Suppressor macrophage treated with lipopolysaccharide for 4 hours (primary cell): ENCODE measurements at regions not wholly inside any gene's neighbourhood (a gene's known extent, or its start where the extent isn't known, plus 50 kb on each side); places are given as distances from the start of the nearest gene placed in this dataset.

ENCODE experiments used
- DNase-seq: peaks from one replicate; pipeline ENCODE4 v3.0.0-alpha.2; 2020

DNA sequence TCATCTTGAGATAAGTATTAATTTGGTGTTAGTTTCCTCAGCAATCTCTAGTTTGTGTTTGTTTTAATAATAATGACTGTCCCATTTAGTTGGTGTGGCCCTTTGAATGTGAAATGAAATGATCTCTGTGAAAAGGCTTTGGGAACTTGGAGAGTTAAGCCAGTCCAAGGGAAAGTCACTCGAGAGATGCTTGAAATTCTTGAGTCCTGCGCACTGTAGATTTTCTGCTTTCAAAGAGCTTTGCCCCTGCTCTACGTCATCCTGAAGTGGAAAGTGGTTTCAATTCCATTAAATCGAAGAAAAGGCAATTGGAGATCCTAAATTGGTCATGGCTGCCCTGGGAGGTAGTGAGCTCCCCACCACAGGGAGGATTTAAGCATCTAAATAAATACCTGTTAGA, 403.8 kb downstream of the ZNF536 start:
- no peak for DNase-seq

DNA sequence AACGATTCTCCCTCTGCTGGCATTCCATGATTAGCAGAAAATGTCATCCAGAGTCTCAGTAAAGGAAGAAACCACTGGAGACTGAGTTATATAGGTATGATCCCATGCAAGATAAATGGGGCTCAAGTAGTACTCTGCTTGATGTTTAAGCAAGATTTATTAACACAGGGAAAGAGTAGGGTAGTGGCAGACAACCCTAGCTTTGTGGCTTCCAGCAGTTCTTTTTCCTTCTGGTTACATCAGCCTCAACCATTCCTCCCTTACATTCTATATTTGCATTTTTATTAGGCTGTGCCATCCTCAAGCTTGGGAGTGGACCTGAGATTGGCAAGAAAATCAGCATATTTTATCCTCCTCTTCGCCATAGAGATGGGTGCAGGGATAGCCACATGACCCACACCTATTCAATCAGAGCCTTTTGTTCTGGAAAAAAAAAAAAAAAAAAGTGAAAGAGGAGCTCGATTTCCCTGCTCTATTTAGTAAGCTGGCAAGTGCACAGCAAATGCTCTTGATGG, 402.1 kb downstream of the ZNF536 start:
- DNase-seq, result no peak

DNA sequence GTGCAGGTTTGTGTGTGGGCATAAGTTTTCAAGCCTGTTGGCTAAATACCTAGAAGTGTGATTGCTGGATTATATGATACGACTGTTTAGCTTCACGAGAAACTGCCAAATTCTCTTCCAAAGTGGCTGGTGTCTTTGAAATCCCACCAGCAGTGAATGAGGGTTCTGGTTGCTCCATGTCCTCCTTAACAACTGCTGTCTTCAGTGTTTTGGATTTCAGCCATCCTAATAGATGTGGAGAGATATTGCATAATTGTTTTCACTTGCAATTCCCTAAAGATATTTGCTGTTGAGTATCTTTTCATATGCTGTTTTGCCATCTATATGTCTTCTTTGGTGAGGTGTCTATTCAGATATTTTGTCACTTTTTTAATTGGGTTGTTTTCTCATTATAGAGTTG, 390.5 kb downstream of the ZNF536 start:
- no peak for DNase-seq

GRCh38 chr19:30760014-30760413, 387.8 kb downstream of the ZNF536 start:
- no peak for DNase-seq

GRCh38 chr19:30757837-30758617, 385.8 kb downstream of the ZNF536 start:
- no peak for DNase-seq

GRCh38 chr19:30757104-30757836, 385.1 kb downstream of the ZNF536 start:
- DNase-seq, result no peak

GRCh38 chr19:30755581-30755980, 383.4 kb downstream of the ZNF536 start:
- DNase-seq, result no peak

DNA sequence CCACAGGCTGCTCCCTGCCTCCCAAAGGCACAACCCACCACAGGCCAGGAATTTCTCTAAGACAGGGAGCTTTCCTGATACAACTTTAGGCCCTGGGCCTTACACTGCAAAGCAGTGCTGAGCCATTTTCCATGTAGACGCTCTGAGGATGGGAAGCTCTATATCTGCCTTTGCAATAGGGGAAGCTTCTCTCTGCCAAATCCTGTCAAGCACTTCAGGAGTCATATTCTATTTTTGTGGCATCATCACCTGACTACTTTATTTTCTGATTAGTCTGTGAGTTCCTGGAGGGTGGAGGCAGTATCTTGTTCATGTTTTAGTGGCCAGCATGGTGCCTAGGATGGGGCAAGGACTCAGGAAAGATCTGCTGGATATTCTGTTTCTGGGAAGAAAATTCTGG, 382.0 kb downstream of the ZNF536 start:
- no peak for DNase-seq

GRCh38 chr19:30752876-30753275, 380.7 kb downstream of the ZNF536 start:
- no peak for DNase-seq

DNA sequence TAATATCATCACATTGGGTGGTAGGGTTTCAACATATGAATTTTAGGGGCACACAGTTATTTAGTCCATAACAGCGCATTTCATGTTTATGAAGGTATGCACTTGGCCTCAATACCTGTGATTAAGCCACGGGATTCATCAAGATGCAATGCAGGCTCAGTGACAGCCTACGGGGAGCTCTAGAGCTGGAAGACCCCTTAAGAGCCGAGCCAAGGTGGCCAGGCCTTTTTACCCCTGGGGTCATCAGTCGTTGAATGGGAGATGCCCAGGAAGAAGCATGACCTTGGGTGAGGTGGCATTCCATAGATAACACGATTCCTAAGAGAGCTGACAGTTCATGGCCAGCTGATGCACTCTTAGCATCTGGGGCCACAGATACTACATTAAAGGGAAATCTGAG, 380.0 kb downstream of the ZNF536 start:
- no peak for DNase-seq

DNA sequence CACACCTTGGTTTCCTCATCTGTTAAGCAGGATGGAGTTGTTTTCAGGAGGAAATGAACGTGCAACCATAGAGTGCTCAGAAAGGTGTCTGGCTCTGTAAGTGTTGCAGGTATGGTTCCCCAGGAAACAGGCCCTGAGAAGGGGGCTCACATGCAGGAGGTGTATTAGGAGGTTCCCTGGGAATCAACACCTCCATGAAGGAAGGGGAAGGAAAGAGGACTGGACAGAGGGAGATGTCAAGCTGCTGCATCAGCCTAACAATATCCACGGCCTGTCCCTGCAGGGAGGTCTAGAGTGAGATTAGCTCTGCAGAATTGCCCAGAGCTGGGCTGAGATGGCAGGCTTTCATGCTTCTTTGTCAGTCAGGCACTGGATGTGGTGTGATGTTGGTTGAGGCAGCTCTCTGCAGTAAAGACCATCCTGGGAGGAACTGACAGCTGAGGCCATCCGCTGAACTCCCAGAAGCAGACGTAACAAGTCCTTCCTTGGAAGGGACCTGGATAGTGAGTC, 373.3 kb downstream of the ZNF536 start:
- DNase-seq, result no peak

DNA sequence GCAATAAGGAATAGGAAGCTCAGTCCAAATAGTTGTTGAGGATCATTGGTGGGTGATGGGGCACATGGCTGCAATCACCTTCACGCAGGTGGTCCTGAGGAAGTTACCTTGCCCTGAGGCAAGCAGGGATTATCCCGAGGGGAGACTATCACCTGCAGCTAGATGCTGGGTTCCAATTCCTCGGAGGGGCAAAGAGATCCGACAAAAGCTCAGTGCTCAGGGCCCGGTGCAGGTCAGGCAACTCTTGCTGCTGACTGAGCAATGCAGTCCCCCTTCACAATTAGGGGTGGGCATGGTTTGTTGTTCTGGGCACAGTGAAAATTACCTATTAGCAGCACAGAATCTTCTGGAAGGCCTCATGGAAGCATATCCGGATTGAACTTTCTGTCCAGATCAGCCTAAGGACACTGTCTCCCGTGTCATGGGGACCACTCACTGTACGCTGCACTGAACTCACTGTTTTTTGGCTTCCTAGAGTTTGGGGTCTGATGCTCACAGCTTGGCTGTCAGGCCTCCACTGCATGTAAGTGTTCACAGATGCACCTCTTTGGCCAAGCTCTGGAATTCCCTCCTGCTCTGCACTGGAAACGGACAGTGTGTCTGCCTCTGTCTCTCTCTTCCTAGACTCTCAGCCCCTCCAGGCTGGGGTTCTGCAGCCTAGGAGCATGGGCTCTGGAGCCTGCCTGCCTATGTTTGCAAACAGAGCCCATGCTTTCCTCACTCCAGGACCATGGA, 372.7 kb downstream of the ZNF536 start:
- DNase-seq, result no peak

DNA sequence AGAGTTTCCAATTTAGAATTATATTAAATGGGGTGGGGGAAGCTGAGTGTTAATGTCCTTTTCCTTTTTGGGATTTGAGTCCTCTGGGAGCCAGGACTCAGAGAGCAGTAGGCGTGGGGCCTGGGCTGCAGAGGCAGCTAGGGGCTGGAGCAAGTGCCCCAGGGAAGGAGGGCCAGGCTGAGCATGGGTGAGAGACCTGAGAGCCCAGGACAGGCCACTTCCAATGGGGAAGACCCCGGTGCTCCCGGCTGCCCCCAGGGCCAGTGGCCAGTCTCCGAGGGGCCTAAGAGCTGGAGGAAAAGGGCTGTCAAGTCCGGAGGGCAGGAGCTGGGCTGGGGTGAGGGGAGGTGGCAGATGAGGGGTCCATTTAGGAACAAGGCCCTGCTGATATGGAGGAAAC, 371.5 kb downstream of the ZNF536 start:
- no peak for DNase-seq

DNA sequence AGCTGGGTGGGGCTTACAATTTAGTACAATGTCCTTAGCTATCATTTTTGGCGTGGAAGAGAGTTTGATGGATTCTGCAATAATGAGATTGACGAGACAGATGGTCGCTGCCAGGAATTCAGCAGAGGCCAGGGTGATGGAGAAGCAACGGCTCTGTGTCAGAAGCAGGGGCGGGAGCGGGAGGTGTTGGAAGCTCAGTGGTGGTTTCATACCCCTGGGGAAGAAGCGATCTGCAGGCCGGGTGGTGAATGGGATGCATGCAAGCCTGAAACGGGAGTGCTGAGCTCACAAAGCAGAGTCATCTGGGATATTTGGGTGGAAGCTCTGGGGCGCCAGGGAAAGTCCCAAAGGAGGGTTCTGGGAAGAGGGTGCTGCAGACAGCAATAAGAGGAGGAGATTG, 370.8 kb downstream of the ZNF536 start:
- DNase-seq, result no peak

GRCh38 chr19:30742406-30742938, 370.3 kb downstream of the ZNF536 start:
- no peak for DNase-seq

DNA sequence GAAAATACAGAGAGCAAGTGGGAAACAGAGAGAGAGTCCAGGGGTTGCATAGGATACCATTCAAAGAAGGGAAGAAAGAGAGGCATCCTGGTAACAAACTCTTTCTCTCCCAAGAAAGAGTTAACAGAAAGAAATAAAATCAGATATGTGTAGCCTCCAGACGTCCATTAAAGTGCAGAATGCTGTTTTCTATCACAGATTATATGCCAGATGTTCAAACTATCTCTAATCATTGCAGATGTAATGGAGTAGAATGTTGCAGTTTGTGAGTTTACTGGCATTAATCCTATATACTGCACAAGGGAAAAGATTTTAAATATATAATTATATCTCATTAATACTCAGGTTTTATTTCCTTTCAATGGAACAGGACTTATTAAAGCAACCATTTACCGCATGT, 369.4 kb downstream of the ZNF536 start:
- DNase-seq, result no peak

- DNase-seq, result no peak
These were observed 367.2 kb downstream of the ZNF536 start for GRCh38 chr19:30739394-30739793.

- no peak for DNase-seq
These were observed 365.9 kb downstream of the ZNF536 start for GRCh38 chr19:30738047-30738446.

- no peak for DNase-seq
These were observed 362.5 kb downstream of the ZNF536 start for GRCh38 chr19:30734669-30735068.

GRCh38 chr19:30733826-30734550, 361.8 kb downstream of the ZNF536 start:
- no peak for DNase-seq

DNA sequence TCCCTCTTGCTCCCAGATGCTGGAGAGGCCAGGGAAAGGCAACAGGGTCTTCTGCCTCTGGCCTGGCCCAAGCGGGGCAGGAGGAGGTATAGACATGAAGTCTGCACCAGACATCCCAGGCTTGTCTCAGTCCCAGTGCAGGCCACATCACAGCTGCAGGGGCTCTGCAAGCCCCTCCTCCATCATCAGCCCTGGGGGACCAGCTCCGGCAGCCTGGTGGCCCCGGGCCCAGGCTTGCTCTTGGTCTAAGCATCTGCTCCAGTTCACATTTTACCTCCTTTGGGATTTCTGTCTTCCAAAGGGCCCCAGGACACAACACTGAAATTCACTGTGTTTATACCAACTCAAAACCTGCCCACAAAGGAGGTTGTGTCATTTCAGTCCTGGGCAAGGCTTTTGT, 359.4 kb downstream of the ZNF536 start:
- no peak for DNase-seq

GRCh38 chr19:30729451-30729850, 357.3 kb downstream of the ZNF536 start:
- no peak for DNase-seq
